ENCODE measurements at regions not wholly inside any gene's neighbourhood (a gene's known extent, or its start where the extent isn't known, plus 50 kb on each side); places are given as distances from the start of the nearest gene placed in this dataset.

DNA sequence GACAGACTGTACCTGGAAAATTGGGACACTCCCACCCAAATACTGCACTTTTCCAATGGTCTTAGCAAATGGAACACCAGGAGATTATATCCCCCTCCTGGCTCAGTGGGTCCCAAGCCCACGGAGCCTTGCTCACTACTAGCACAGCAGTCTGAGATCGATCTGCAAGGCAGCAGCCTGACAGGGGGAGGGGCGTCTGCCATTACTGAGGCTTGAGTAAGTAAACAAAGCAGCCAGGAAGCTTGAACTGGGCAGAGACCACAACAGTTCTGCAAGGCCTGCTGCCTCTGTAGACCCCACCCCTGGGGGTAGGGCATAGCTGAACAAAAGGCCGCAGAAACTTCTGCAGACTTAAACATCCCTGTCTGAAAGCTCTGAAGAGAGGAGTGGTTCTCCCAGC lies 260.0 kb upstream of the ST8SIA4 start:
- 59% methylated on average over 4 of the region's 4 CpGs for WGBS
- Histone ChIP-seq H3K9me3 (ENCODE audit: control insufficient read depth in 4 of 4, low read length in 3 of 4) (no peaks in the 10 kb centered on the region), H3K27ac (ENCODE audit: low read depth in 1 of 2, low read length in 2 of 2) (no peak overlapping the region), H3K4me1 (ENCODE audit: control insufficient read depth in 4 of 4, insufficient read depth in 4 of 4, low read length in 3 of 4) (no peaks in the 10 kb centered on the region), H3K36me3 (ENCODE audit: control insufficient read depth in 4 of 4, insufficient read depth in 3 of 4, low read depth in 1 of 4, low read length in 3 of 4) (no peaks in the 10 kb centered on the region), H3K27me3 (ENCODE audit: control insufficient read depth in 4 of 4, insufficient read depth in 4 of 4, low read length in 3 of 4) (no peaks in the 10 kb centered on the region), H3K9ac (ENCODE audit: low read depth in 1 of 2, low read length in 2 of 2) (no peak overlapping the region), H3K4me3 (ENCODE audit: low read depth in 1 of 3, low read length in 3 of 3) (no peak overlapping the region)
- no peak for TF ChIP-seq GABPA (IDR thresholded peaks at IDR 0.05 in 1 of 2, conservative IDR thresholded peaks at IDR 0.05 in 1 of 2)
- no peak for TF ChIP-seq JUND (IDR thresholded peaks at IDR 0.05)
- no peak for TF ChIP-seq FOXA2 (IDR thresholded peaks at IDR 0.05)
- TF ChIP-seq, protein P1, sequence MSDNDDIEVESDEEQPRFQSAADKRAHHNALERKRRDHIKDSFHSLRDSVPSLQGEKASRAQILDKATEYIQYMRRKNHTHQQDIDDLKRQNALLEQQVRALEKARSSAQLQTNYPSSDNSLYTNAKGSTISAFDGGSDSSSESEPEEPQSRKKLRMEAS (IDR thresholded peaks at IDR 0.05), result no peak
- TF ChIP-seq, protein P2, sequence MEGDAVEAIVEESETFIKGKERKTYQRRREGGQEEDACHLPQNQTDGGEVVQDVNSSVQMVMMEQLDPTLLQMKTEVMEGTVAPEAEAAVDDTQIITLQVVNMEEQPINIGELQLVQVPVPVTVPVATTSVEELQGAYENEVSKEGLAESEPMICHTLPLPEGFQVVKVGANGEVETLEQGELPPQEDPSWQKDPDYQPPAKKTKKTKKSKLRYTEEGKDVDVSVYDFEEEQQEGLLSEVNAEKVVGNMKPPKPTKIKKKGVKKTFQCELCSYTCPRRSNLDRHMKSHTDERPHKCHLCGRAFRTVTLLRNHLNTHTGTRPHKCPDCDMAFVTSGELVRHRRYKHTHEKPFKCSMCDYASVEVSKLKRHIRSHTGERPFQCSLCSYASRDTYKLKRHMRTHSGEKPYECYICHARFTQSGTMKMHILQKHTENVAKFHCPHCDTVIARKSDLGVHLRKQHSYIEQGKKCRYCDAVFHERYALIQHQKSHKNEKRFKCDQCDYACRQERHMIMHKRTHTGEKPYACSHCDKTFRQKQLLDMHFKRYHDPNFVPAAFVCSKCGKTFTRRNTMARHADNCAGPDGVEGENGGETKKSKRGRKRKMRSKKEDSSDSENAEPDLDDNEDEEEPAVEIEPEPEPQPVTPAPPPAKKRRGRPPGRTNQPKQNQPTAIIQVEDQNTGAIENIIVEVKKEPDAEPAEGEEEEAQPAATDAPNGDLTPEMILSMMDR (IDR thresholded peaks at IDR 0.05; ENCODE audit: low read depth, low read length, missing input control), result no peak
- no peak for TF ChIP-seq HNF4A (conservative IDR thresholded peaks at IDR 0.05)
- TF ChIP-seq, protein P3, sequence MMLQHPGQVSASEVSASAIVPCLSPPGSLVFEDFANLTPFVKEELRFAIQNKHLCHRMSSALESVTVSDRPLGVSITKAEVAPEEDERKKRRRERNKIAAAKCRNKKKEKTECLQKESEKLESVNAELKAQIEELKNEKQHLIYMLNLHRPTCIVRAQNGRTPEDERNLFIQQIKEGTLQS (IDR thresholded peaks at IDR 0.05), result no peak
- no peak for TF ChIP-seq FOXA1 (IDR thresholded peaks at IDR 0.05)
- TF ChIP-seq, protein P4, sequence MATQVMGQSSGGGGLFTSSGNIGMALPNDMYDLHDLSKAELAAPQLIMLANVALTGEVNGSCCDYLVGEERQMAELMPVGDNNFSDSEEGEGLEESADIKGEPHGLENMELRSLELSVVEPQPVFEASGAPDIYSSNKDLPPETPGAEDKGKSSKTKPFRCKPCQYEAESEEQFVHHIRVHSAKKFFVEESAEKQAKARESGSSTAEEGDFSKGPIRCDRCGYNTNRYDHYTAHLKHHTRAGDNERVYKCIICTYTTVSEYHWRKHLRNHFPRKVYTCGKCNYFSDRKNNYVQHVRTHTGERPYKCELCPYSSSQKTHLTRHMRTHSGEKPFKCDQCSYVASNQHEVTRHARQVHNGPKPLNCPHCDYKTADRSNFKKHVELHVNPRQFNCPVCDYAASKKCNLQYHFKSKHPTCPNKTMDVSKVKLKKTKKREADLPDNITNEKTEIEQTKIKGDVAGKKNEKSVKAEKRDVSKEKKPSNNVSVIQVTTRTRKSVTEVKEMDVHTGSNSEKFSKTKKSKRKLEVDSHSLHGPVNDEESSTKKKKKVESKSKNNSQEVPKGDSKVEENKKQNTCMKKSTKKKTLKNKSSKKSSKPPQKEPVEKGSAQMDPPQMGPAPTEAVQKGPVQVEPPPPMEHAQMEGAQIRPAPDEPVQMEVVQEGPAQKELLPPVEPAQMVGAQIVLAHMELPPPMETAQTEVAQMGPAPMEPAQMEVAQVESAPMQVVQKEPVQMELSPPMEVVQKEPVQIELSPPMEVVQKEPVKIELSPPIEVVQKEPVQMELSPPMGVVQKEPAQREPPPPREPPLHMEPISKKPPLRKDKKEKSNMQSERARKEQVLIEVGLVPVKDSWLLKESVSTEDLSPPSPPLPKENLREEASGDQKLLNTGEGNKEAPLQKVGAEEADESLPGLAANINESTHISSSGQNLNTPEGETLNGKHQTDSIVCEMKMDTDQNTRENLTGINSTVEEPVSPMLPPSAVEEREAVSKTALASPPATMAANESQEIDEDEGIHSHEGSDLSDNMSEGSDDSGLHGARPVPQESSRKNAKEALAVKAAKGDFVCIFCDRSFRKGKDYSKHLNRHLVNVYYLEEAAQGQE (IDR thresholded peaks at IDR 0.05), result no peak
- no peak for TF ChIP-seq TAF1 (conservative IDR thresholded peaks at IDR 0.05)
- no peak for TF ChIP-seq RAD21 (IDR thresholded peaks at IDR 0.05)
- TF ChIP-seq, protein P5, sequence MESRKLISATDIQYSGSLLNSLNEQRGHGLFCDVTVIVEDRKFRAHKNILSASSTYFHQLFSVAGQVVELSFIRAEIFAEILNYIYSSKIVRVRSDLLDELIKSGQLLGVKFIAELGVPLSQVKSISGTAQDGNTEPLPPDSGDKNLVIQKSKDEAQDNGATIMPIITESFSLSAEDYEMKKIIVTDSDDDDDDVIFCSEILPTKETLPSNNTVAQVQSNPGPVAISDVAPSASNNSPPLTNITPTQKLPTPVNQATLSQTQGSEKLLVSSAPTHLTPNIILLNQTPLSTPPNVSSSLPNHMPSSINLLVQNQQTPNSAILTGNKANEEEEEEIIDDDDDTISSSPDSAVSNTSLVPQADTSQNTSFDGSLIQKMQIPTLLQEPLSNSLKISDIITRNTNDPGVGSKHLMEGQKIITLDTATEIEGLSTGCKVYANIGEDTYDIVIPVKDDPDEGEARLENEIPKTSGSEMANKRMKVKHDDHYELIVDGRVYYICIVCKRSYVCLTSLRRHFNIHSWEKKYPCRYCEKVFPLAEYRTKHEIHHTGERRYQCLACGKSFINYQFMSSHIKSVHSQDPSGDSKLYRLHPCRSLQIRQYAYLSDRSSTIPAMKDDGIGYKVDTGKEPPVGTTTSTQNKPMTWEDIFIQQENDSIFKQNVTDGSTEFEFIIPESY (IDR thresholded peaks at IDR 0.05), result no peak
- TF ChIP-seq NR2F2 (IDR thresholded peaks at IDR 0.05), result no peak
- TF ChIP-seq HNF4G (IDR thresholded peaks at IDR 0.05), result no peak
- no peak for TF ChIP-seq SP1 (IDR thresholded peaks at IDR 0.05)
- TF ChIP-seq RXRA (IDR thresholded peaks at IDR 0.05), result no peak
- TF ChIP-seq EGR1 (IDR thresholded peaks at IDR 0.05; ENCODE audit: low read depth in 2 of 2), result no peak
- no peak for TF ChIP-seq YY1 (IDR thresholded peaks at IDR 0.05)
- DNase-seq (ENCODE audit: low spot score), result no peak

Data from liver (tissue), 8 donors.